ENCODE measurements at regions not wholly inside any gene's neighbourhood (a gene's known extent, or its start where the extent isn't known, plus 50 kb on each side); places are given as distances from the start of the nearest gene placed in this dataset.

DNA sequence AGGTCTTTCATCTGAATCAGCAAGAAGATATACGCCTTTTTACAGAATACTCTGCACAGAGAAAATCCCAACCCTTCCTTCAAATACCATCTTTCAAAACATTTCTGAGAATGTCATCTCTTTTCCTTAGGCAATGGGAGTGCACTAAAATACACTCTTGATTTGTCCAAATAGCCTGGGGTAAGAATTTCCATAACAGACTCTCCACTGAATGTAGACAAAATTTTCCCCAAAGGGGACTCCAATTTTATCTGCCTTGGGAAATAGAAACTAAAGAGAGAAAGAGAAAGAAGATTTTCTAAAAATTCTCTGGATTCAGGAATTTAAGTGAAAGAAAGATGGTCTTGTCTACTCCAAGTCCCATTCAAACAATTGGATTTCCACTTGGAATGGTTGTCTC lies 394.5 kb upstream of the CHAC2 start:
- TF ChIP-seq, protein P1, sequence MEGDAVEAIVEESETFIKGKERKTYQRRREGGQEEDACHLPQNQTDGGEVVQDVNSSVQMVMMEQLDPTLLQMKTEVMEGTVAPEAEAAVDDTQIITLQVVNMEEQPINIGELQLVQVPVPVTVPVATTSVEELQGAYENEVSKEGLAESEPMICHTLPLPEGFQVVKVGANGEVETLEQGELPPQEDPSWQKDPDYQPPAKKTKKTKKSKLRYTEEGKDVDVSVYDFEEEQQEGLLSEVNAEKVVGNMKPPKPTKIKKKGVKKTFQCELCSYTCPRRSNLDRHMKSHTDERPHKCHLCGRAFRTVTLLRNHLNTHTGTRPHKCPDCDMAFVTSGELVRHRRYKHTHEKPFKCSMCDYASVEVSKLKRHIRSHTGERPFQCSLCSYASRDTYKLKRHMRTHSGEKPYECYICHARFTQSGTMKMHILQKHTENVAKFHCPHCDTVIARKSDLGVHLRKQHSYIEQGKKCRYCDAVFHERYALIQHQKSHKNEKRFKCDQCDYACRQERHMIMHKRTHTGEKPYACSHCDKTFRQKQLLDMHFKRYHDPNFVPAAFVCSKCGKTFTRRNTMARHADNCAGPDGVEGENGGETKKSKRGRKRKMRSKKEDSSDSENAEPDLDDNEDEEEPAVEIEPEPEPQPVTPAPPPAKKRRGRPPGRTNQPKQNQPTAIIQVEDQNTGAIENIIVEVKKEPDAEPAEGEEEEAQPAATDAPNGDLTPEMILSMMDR (IDR thresholded peaks at IDR 0.05) = no peak
- TF ChIP-seq POLR2A (IDR thresholded peaks at IDR 0.05) (no peak), EP300 (IDR thresholded peaks at IDR 0.05) (no peak)

All from suprapubic skin (tissue), 3 donors.